ENCODE measurements at regions not wholly inside any gene's neighbourhood (a gene's known extent, or its start where the extent isn't known, plus 50 kb on each side); places are given as distances from the start of the nearest gene placed in this dataset.

GRCh38 chr10:130498042-130498441 lies 361.9 kb downstream of the GLRX3 start:
- no peak for TF ChIP-seq CTCF (IDR thresholded peaks at IDR 0.05)
- no peak for TF ChIP-seq EP300 (IDR thresholded peaks at IDR 0.05)
